ENCODE measurements at regions not wholly inside any gene's neighbourhood (a gene's known extent, or its start where the extent isn't known, plus 50 kb on each side); places are given as distances from the start of the nearest gene placed in this dataset.
"Not testable (repeated sequence)": the region's sequence is repeated elsewhere in the genome, so short reads cannot be mapped to it uniquely, and the experiment has no call there.

DNA sequence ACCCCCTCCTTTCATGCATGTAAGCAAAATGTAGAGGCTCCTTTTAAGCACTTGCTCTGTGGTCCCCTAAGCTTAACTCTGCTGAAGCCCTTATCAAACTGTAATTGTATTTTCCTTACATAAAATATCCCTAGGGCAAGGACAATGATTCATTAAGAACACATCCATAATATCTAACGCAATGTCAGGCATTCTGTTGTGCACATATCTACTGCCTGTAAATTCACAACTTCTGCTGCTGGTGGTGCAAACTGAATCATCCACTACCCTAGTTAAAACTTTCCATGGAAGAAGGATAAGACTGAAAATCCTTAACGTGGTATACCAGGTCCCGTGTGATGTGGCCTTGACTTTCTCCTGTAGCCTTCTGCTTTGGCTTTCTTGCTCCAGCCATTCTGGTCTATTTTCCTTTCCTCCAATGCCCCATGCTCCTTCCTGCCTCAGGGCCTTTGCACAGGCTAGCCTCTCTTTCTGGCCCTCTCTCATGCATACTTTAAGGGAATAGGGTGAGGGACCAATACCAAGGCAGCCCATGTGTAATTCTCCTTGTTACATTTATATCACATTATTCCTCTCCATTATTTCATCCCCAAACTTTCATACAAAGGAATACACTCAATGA, 113.6 kb upstream of the ZFP64 start:
- H3K4me3 ChIP-seq (ENCODE audit: low read depth in 1 of 5, low read length in 5 of 5) = no peak overlapping the region
- no peaks in the 10 kb centered on the region for H3K4me1 ChIP-seq (ENCODE audit: control insufficient read depth in 5 of 5, insufficient read depth in 5 of 5, low read length in 5 of 5)
- no peaks in the 10 kb centered on the region for H3K27me3 ChIP-seq (ENCODE audit: control insufficient read depth in 5 of 5, insufficient read depth in 4 of 5, low read length in 5 of 5)
- H3K27ac ChIP-seq (ENCODE audit: low read depth, low read length) = no peak overlapping the region
- H3K9ac ChIP-seq (ENCODE audit: low read length in 5 of 5) = no peak overlapping the region
- H3K9me3 ChIP-seq (ENCODE audit: control insufficient read depth in 5 of 5, low read length in 5 of 5) = no peaks in the 10 kb centered on the region
- no peaks in the 10 kb centered on the region for H3K36me3 ChIP-seq (ENCODE audit: control insufficient read depth in 5 of 5, insufficient read depth in 5 of 5, low read length in 5 of 5)

DNA sequence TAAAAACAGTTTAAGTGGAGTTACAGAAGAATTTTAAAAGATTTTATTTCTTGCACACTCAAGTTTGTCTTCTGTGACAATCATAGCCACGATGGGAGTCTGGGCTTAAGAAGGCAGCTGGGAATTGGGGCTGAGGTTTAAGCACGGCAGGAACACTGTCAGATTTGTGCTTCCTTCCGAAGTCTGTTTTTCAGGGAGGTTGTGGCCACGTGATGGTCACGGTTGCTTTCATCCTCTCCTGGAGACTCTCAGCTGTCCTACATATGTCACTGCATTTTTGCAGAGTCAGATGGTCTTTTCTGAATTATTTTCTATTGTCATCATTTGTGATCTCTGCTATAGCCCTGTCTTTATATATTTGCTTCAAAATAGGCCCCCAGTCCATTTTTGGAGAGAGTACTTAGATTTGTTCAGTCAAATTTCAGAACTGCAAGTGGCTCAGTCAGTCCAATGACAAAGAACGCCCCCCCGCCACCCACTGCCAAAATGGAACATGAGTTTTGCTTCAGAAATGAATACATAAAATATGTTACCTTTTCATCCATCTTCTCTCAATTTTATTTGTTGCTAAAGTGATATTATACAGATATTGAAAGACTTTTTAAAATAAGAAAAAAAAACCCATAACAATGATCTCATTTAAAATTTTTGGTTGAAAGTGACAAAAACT, 111.8 kb upstream of the ZFP64 start:
- H3K27ac ChIP-seq (ENCODE audit: low read depth, low read length) = no peak overlapping the region

DNA sequence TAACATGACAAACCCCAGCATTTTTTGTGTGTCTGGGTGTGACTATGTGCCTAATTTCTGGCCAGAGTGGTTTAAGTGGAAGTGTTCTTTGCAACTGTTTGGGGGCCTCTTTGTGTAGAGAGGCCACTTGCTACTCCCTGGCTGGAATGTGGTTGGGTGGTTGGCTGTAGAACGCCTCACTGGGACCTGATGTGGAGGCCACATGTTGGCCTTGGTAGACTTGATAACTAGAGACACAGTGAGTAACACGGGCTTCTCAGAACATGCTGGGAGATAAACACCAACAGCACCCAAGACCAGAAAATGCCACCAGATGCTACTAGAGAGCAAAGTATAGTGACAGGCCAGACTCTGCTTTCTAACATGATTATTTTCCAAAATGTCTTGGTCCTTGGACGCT, 111.2 kb upstream of the ZFP64 start:
- no peaks in the 10 kb centered on the region for H3K4me1 ChIP-seq (ENCODE audit: control insufficient read depth in 5 of 5, insufficient read depth in 5 of 5, low read length in 5 of 5)
- no peak overlapping the region for H3K27ac ChIP-seq (ENCODE audit: low read depth, low read length)
- H3K4me3 ChIP-seq (ENCODE audit: low read depth in 1 of 5, low read length in 5 of 5) = no peak overlapping the region
- H3K27me3 ChIP-seq (ENCODE audit: control insufficient read depth in 5 of 5, insufficient read depth in 4 of 5, low read length in 5 of 5) = no peaks in the 10 kb centered on the region
- H3K9me3 ChIP-seq (ENCODE audit: control insufficient read depth in 5 of 5, low read length in 5 of 5) = no peaks in the 10 kb centered on the region
- H3K36me3 ChIP-seq (ENCODE audit: control insufficient read depth in 5 of 5, insufficient read depth in 5 of 5, low read length in 5 of 5) = no peaks in the 10 kb centered on the region
- H3K9ac ChIP-seq (ENCODE audit: low read length in 5 of 5) = no peak overlapping the region

More for the DNA sequence above, 111.8 kb upstream of the ZFP64 start:
- no peaks in the 10 kb centered on the region for H3K27me3 ChIP-seq (ENCODE audit: control insufficient read depth in 5 of 5, insufficient read depth in 4 of 5, low read length in 5 of 5)
- H3K36me3 ChIP-seq (ENCODE audit: control insufficient read depth in 5 of 5, insufficient read depth in 5 of 5, low read length in 5 of 5) = no peaks in the 10 kb centered on the region
- H3K4me1 ChIP-seq (ENCODE audit: control insufficient read depth in 5 of 5, insufficient read depth in 5 of 5, low read length in 5 of 5) = no peaks in the 10 kb centered on the region
- no peaks in the 10 kb centered on the region for H3K9me3 ChIP-seq (ENCODE audit: control insufficient read depth in 5 of 5, low read length in 5 of 5)
- H3K9ac ChIP-seq (ENCODE audit: low read length in 5 of 5) = no peak overlapping the region
- H3K4me3 ChIP-seq (ENCODE audit: low read depth in 1 of 5, low read length in 5 of 5) = no peak overlapping the region

DNA sequence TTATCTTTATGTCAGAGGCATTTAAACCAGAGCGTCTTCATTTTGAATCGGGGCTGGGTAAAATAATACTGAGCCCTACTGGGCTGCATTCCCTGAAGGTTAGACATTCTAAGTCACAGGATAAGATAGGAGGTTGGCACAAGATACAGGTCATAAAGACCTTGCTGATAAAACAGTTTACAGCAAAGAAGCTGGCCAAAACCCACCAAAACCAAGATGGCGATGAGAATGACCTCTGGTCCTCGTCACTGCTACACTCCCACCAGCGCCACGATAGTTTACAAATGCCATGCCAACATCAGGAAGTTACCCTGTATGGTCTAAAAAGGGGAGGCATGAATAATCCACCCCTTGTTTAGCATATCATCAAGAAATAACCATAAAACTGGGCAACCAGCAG, 110.5 kb upstream of the ZFP64 start:
- not testable (repeated sequence) for H3K4me3 ChIP-seq (ENCODE audit: low read depth in 1 of 5, low read length in 5 of 5); H3K9me3 ChIP-seq (ENCODE audit: control insufficient read depth in 5 of 5, low read length in 5 of 5); H3K27me3 ChIP-seq (ENCODE audit: control insufficient read depth in 5 of 5, insufficient read depth in 4 of 5, low read length in 5 of 5); H3K36me3 ChIP-seq (ENCODE audit: control insufficient read depth in 5 of 5, insufficient read depth in 5 of 5, low read length in 5 of 5); H3K9ac ChIP-seq (ENCODE audit: low read length in 5 of 5); H3K27ac ChIP-seq (ENCODE audit: low read depth, low read length); H3K4me1 ChIP-seq (ENCODE audit: control insufficient read depth in 5 of 5, insufficient read depth in 5 of 5, low read length in 5 of 5)

DNA sequence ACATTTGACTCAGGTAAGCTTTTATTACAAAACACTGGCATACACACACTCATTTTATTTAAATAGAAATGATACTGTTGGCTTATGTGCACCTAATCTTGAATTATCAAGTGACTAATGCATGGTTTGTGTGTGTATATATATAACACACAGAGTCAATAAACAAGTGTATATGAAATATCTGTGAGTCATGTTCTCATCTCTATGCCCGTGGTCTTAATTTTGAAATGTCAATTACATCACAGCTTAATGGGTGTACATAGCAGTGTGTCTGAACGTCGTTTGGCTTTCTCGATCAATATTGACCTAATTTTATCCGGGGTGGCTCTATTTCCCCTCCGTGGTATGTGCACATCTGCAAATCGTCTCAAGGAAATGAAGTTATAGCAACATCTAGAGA, 104.0 kb upstream of the ZFP64 start:
- no peaks in the 10 kb centered on the region for H3K36me3 ChIP-seq (ENCODE audit: control insufficient read depth in 5 of 5, insufficient read depth in 5 of 5, low read length in 5 of 5)
- no peak overlapping the region for H3K4me3 ChIP-seq (ENCODE audit: low read depth in 1 of 5, low read length in 5 of 5)
- peaks cover 0 to 4% (median 2%) of the 10 kb centered on the region in 5 donors for H3K9me3 ChIP-seq (ENCODE audit: control insufficient read depth in 5 of 5, low read length in 5 of 5)
- H3K4me1 ChIP-seq (ENCODE audit: control insufficient read depth in 5 of 5, insufficient read depth in 5 of 5, low read length in 5 of 5) = no peaks in the 10 kb centered on the region
- H3K9ac ChIP-seq (ENCODE audit: low read length in 5 of 5) = no peak overlapping the region
- no peak overlapping the region for H3K27ac ChIP-seq (ENCODE audit: low read depth, low read length)
- peaks cover 0 to 2% (median 0%) of the 10 kb centered on the region in 5 donors for H3K27me3 ChIP-seq (ENCODE audit: control insufficient read depth in 5 of 5, insufficient read depth in 4 of 5, low read length in 5 of 5)

DNA sequence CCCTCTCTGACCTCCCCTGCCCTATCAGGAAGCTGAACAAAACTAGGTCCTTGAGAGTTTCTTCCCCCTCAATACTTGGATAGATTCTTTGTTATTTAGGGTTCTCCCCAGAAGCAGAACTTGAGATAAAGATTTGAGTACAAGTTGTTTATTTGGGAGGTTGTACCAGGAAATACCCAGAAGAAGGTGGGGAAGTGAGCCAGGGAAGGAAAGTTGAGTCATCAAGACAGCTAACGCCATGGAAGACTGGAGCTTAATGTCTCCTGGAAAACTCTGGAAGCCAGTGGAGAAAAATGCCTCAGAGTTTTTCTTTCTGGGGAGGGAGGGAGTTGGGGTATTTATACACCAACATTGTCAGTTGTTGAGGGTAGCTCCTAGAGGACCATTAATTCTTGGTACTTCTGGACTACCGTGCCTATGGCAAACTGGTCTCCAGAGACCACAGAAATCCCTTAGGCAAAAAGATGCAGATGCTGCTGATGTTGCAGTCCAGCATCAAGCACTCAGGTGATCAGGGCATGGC, 102.6 kb upstream of the ZFP64 start:
- Histone ChIP-seq H3K4me3 (ENCODE audit: low read depth in 1 of 5, low read length in 5 of 5) (no peak overlapping the region), H3K36me3 (ENCODE audit: control insufficient read depth in 5 of 5, insufficient read depth in 5 of 5, low read length in 5 of 5) (no peaks in the 10 kb centered on the region), H3K9ac (ENCODE audit: low read length in 5 of 5) (no peak overlapping the region), H3K9me3 (ENCODE audit: control insufficient read depth in 5 of 5, low read length in 5 of 5) (peaks cover 0 to 4% (median 2%) of the 10 kb centered on the region in 5 donors), H3K27ac (ENCODE audit: low read depth, low read length) (no peak overlapping the region), H3K4me1 (ENCODE audit: control insufficient read depth in 5 of 5, insufficient read depth in 5 of 5, low read length in 5 of 5) (no peaks in the 10 kb centered on the region), H3K27me3 (ENCODE audit: control insufficient read depth in 5 of 5, insufficient read depth in 4 of 5, low read length in 5 of 5) (peaks cover 0 to 2% (median 0%) of the 10 kb centered on the region in 5 donors)

DNA sequence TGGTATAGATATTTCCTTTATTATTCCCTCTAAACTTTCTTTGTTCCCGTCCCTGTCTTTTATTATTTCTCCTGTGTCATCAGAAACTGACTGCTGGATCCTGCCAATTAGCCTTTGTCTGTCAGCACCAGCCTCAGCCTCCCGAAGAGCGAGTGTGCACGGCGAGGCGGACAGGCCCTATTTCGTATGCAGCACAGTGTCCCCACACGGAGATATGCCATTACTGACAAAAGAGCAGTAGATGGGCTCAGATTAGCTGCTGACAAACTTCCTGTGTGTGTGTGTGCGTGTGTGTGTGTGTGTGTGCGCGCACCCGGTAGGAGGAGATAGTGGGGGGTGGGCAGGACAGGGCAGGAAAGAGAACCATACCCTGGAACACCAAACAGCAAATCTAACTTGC, 99.5 kb upstream of the ZFP64 start:
- Histone ChIP-seq H3K27ac (ENCODE audit: low read depth, low read length) (no peak overlapping the region), H3K9ac (ENCODE audit: low read length in 5 of 5) (no peak overlapping the region), H3K27me3 (ENCODE audit: control insufficient read depth in 5 of 5, insufficient read depth in 4 of 5, low read length in 5 of 5) (peaks cover 0 to 2% (median 0%) of the 10 kb centered on the region in 5 donors), H3K4me3 (ENCODE audit: low read depth in 1 of 5, low read length in 5 of 5) (no peak overlapping the region), H3K4me1 (ENCODE audit: control insufficient read depth in 5 of 5, insufficient read depth in 5 of 5, low read length in 5 of 5) (no peaks in the 10 kb centered on the region), H3K36me3 (ENCODE audit: control insufficient read depth in 5 of 5, insufficient read depth in 5 of 5, low read length in 5 of 5) (no peaks in the 10 kb centered on the region), H3K9me3 (ENCODE audit: control insufficient read depth in 5 of 5, low read length in 5 of 5) (peaks cover 0 to 4% (median 2%) of the 10 kb centered on the region in 5 donors)

DNA sequence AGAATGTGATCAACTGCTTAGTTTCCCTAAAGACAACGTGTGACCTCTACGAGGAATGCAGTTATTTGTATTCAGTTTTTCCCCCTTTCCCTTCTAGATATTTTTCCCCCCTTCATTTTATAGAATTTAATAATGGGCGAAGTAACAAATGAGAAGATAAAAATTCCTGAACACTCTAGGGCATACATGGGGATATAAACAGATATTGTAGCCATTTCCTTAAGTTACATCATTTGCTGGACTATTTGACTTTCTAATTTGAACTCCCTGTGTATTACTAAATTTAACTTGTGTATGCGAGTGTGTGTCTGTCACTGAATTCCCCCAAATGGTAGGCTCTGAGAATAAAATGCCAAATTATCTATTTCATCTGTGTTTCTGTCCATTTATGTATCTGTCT, 99.0 kb upstream of the ZFP64 start:
- peaks cover 0 to 4% (median 2%) of the 10 kb centered on the region in 5 donors for H3K9me3 ChIP-seq (ENCODE audit: control insufficient read depth in 5 of 5, low read length in 5 of 5)
- H3K36me3 ChIP-seq (ENCODE audit: control insufficient read depth in 5 of 5, insufficient read depth in 5 of 5, low read length in 5 of 5) = no peaks in the 10 kb centered on the region
- H3K27ac ChIP-seq (ENCODE audit: low read depth, low read length) = no peak overlapping the region
- no peak overlapping the region for H3K4me3 ChIP-seq (ENCODE audit: low read depth in 1 of 5, low read length in 5 of 5)
- peaks cover 0 to 2% (median 0%) of the 10 kb centered on the region in 5 donors for H3K27me3 ChIP-seq (ENCODE audit: control insufficient read depth in 5 of 5, insufficient read depth in 4 of 5, low read length in 5 of 5)
- no peaks in the 10 kb centered on the region for H3K4me1 ChIP-seq (ENCODE audit: control insufficient read depth in 5 of 5, insufficient read depth in 5 of 5, low read length in 5 of 5)
- H3K9ac ChIP-seq (ENCODE audit: low read length in 5 of 5) = no peak overlapping the region

DNA sequence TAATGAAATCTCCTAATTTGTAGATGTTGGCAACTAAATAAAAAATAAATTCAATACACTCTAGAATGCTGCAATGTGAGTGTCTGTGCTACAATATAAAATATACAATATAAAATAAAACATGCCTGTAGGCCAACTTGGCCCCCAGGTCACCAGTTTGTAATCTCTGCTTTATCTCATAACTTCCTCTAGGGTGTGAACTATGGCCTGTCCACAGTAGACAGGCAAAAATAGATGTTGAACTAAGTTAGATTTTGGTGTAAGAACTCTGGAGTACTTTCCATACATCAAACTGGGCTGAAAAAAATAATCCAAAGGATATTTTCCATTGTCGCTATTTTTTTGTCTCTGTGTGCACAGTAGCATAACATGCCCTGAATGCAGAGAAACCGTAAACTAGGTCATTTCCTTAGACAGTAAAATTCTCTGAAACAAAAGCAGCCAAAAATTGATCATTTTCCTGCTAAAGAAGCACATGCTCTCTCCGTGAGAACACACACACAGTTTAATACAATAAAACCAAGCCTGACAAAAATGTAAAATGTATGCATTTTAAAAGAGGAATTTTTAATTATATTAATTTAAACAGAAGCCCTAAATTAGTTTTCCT, 98.5 kb upstream of the ZFP64 start:
- H3K27ac ChIP-seq (ENCODE audit: low read depth, low read length) = no peak overlapping the region
- H3K4me1 ChIP-seq (ENCODE audit: control insufficient read depth in 5 of 5, insufficient read depth in 5 of 5, low read length in 5 of 5) = no peaks in the 10 kb centered on the region
- no peak overlapping the region for H3K9ac ChIP-seq (ENCODE audit: low read length in 5 of 5)
- H3K9me3 ChIP-seq (ENCODE audit: control insufficient read depth in 5 of 5, low read length in 5 of 5) = peaks cover 0 to 4% (median 2%) of the 10 kb centered on the region in 5 donors
- H3K36me3 ChIP-seq (ENCODE audit: control insufficient read depth in 5 of 5, insufficient read depth in 5 of 5, low read length in 5 of 5) = no peaks in the 10 kb centered on the region
- H3K27me3 ChIP-seq (ENCODE audit: control insufficient read depth in 5 of 5, insufficient read depth in 4 of 5, low read length in 5 of 5) = peaks cover 0 to 2% (median 0%) of the 10 kb centered on the region in 5 donors
- no peak overlapping the region for H3K4me3 ChIP-seq (ENCODE audit: low read depth in 1 of 5, low read length in 5 of 5)

DNA sequence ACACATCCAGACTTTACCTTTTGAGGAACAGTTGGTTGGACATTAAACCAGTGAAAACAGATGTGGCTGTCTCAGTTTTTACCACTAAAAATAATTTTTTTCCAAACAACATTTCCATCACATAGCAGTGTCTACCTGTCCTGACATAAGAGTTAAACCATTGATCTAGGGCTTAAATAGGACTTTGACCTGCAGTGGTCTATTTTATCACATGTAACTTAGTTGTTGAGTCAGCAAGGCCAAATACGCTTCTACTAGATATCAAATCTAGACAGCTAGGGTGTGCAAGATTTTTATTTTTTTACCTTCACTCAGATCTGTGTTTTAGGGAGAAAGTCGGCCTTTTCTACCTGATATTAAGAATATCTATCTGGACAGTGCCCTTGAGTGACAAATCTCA, 88.8 kb upstream of the ZFP64 start:
- Histone ChIP-seq H3K9me3 (ENCODE audit: control insufficient read depth in 5 of 5, low read length in 5 of 5) (no peaks in the 10 kb centered on the region), H3K4me3 (ENCODE audit: low read depth in 1 of 5, low read length in 5 of 5) (no peak overlapping the region), H3K4me1 (ENCODE audit: control insufficient read depth in 5 of 5, insufficient read depth in 5 of 5, low read length in 5 of 5) (no peaks in the 10 kb centered on the region), H3K27ac (ENCODE audit: low read depth, low read length) (no peak overlapping the region), H3K27me3 (ENCODE audit: control insufficient read depth in 5 of 5, insufficient read depth in 4 of 5, low read length in 5 of 5) (peaks cover 0 to 5% (median 0%) of the 10 kb centered on the region in 5 donors), H3K9ac (ENCODE audit: low read length in 5 of 5) (no peak overlapping the region), H3K36me3 (ENCODE audit: control insufficient read depth in 5 of 5, insufficient read depth in 5 of 5, low read length in 5 of 5) (no peaks in the 10 kb centered on the region)

Measured in subcutaneous abdominal adipose tissue (tissue), 5 donors.